GM12873 (cell line): ENCODE measurements at regions not wholly inside any gene's neighbourhood (a gene's known extent, or its start where the extent isn't known, plus 50 kb on each side); places are given as distances from the start of the nearest gene placed in this dataset.

Experiments
- CTCF ChIP-seq: IDR thresholded peaks from 2 replicates; pipeline ENCODE4 v1.5.1; 2012; ENCODE audit warnings: low read depth, mild to moderate bottlenecking, moderate library complexity, low read length, control low read depth; ENCODE audit not compliant: insufficient read depth; ENCODE audit errors: missing control alignments

- TF ChIP-seq CTCF: no peak
Observed at GRCh38 chr7:34449765-34450164, 208.3 kb upstream of the NPSR1 start.

GRCh38 chr7:34451183-34451582, 206.8 kb upstream of the NPSR1 start:
- TF ChIP-seq CTCF: no peak

- TF ChIP-seq CTCF: no peak
Observed at GRCh38 chr7:34451923-34452322, 206.1 kb upstream of the NPSR1 start.

GRCh38 chr7:34452363-34452762, 205.7 kb upstream of the NPSR1 start:
- TF ChIP-seq CTCF: no peak

- no peak for TF ChIP-seq CTCF
Observed at GRCh38 chr7:34453150-34453549, 204.9 kb upstream of the NPSR1 start.

- TF ChIP-seq CTCF: no peak
Observed at GRCh38 chr7:34454381-34454780, 203.6 kb upstream of the NPSR1 start.

GRCh38 chr7:34457329-34457728, 200.7 kb upstream of the NPSR1 start:
- TF ChIP-seq CTCF: no peak

- TF ChIP-seq CTCF: no peak
Observed at GRCh38 chr7:34463830-34464229, 194.2 kb upstream of the NPSR1 start.
